ENCODE measurements at regions not wholly inside any gene's neighbourhood (a gene's known extent, or its start where the extent isn't known, plus 50 kb on each side); places are given as distances from the start of the nearest gene placed in this dataset.

DNA sequence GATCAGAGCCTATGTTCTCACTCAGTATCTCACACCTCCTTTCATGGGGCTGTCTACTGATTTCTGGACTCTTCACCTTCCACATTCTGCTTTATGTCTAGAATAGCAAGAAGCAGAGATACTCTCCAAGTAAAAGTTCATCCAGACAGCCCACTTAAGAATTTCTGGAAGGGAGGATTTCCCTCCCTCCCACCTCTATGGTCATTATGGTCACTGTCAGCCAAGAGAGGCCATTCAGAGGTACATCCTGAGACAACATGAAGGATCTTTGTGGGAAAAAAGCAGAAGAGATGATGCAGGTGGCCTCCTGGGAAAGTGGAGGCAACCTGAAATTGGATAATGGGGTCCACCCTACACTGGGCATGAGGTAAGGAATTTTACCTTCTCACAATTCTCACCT, 179.5 kb upstream of the ZNF462 start:
- TF ChIP-seq EZH2 (IDR thresholded peaks at IDR 0.05; ENCODE audit: borderline replicate concordance) (no peak), CTCF (IDR thresholded peaks at IDR 0.05; ENCODE audit: poor library complexity) (no peak), EZH2phosphoT487 (IDR thresholded peaks at IDR 0.05; ENCODE audit: low read depth, severe bottlenecking, unreplicated experiment) (no peak)

Data from hepatocyte (in vitro differentiated cells).